ENCODE measurements at regions not wholly inside any gene's neighbourhood (a gene's known extent, or its start where the extent isn't known, plus 50 kb on each side); places are given as distances from the start of the nearest gene placed in this dataset.
A peak's percentile ranks its signal among the peaks of the same experiment; 100 is the strongest.

DNA sequence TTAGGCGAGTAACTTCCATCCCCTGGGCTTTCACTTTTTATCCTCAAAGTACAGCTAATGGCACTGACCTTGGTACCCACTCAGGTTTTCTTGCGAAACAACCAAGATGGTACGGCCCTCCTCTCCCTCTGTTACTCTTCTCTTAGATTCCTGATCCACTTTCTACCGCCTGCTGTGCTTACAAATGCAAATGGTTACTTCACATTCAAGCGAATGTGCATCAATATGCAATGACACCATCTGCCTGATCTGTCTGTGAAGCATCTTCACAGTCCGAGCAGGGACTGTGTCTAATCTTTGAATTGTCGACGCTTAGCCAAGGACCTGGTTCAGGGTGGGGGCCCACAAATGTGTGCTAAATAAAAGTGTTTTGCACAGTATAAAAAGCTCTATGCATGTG, 112.2 kb downstream of the TRIB2 start:
- DNase-seq = no peak

DNA sequence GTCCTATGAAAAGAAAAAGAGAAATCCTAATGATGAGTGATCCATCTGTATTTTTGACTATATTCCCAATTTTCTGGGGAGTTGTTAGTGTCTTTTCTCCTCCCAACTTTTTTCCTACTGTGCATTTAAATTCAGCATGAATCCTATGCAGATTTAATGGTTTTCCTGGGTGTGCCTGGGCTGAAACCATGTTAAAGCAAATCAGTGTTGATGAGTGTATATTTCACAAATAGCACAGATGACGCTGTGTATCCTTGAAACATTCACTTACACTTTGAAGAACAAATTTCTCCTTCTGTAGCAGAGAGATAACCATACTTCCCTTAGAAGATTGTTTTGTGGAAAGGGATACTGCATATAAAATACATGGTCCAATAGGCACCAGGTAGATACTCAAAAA, 114.3 kb downstream of the TRIB2 start:
- DNase-seq = no peak

GRCh38 chr2:12834239-12834638, 117.5 kb downstream of the TRIB2 start:
- DNase-seq = no peak

DNA sequence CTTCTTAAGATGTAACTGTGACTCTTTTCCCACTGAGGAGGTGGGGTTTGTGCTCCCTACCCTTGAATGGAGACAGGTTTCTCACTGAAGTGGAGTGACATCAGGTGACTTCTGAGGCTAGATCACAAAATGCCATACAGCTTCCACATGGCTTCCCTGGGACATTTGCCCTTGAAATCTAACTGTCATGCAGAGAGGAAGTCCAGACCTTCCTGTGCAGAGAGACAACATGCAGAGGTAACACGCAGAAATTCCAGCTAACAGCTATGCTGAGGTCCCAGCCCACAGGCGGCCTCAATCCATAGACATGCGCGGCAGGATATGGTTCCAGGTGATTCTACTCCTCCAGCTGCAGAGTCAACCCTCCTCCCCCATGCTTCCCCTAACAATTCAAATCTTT, 119.0 kb downstream of the TRIB2 start:
- no peak for DNase-seq

DNA sequence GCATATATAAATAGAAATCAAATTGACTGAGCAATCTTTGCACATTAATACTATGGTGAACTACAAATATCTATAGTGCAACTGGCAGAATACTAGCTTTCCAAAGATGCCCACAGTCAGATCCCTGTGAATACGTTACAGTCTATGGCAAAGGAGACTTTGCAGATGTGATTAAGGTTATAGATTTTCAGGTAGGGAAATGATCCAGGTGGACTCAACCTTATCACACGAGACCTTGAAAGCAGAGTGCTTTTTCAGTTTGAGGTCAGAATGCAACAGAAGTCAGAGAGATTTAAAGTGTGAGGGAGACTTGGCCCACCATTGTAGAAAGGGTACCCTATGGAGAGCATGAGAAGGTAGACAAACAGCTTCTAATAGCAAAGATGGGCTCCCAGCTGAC, 122.6 kb downstream of the TRIB2 start:
- no peak for DNase-seq

- no peak for DNase-seq
Measured at GRCh38 chr2:12841021-12841420, 124.3 kb downstream of the TRIB2 start.

GRCh38 chr2:12842917-12843316, 126.2 kb downstream of the TRIB2 start:
- no peak for DNase-seq

DNA sequence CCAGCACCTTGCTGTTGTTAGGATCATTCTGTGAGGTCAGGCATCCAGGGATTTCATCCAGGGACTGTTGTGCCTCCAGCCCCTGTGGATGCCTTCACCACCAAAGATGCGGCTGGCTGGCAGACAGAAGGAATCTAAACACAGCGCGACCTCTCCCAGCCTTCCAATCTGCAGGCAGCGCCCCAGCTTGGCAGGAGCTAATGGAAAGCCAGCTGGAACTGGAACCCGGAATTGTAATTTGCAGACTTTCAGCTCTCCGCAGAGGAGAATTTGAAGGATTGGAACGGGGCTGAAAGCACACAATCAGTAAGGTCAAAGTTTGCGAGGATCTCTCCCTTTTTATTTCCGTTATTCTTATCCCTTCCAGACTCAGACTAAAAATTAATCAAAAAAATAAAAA, 127.8 kb downstream of the TRIB2 start:
- DNase-seq = no peak

DNA sequence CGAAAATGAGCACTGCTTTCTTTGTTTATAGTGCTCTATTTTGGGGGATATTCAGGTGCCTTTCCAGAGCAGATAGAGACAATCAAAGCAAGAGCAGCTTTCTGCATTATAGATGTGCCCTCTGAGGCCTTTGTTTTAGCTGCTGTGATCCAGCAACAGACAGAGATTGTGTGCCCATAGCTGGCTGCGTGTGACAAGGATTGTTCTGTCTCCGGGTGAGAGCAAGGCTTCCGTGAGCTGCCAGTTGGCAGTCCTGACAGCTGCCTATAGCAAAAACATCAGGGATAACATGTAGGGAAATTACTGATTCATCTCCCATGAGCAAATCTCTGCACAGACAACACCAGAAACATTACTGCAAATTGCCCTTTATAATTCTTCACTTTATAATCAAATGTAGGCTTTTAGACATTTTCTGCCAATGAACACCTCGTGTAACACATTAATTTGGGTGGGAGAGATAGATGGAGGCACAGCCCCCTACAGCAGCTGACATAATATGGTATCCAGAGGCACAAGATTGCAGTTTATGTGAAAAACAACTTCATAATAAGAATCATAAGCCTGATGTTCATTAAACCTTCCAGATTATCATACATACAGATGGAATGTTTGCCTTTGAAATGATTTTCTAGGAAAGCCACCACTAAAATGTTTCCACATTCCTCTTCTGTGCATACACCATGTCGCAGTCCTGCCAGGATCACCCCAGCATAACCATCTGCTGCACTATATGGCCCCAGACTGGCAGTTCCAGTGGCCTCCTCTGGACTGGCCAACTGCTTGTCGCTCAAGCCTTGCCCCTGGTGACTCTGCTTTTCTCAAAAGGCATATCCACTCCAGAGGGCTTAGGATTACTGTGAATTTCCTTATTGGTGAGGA, 131.2 kb downstream of the TRIB2 start:
- DNase-seq = no peak

- DNase-seq = no peak
Measured at GRCh38 chr2:12852135-12852534, 135.4 kb downstream of the TRIB2 start.

- DNase-seq = peak in 1 of 3 donors; percentile 5
Measured at GRCh38 chr2:12854001-12854530, 137.3 kb downstream of the TRIB2 start.

GRCh38 chr2:12855508-12855907, 138.8 kb downstream of the TRIB2 start:
- peak in 1 of 3 donors; percentile 0 for DNase-seq

DNA sequence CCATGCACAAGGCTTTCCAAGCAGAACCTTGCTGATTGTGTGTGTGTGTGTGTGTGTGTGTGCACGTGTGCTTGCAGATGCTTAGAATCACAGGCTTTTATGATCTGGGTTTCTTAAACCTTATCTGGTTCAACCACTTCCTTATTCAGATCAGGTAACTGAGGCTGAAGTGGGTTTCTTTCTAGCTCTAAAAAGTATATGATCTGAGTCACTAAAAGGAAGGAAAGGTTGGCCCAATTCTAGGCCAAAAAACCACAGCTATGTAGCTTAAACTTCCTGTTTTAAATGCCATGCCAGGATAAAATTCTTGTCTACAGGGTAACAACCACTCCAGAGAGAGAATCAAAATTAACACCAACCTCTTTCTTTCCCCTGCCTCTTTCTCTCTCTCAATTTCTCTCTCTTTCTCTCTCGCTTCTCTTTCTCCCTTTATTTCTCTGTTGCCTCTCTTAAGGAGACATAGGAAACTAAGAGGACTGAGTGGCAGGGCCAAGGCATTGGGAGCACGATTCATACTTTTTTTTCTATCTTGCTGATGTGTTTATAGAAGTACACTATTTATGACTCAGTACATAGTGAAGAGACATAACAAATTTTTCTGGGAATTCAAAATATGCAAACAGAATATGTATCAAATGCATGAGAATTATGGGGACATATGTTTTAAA, 140.3 kb downstream of the TRIB2 start:
- peak; percentile 19 to 48 (median 40) for DNase-seq

GRCh38 chr2:12857891-12858290, 141.2 kb downstream of the TRIB2 start:
- no peak for DNase-seq

- DNase-seq = no peak
Measured at GRCh38 chr2:12858786-12859185, 142.1 kb downstream of the TRIB2 start.

GRCh38 chr2:12861344-12861930, 144.7 kb downstream of the TRIB2 start:
- peak; percentile 7 to 22 (median 10) for DNase-seq

GRCh38 chr2:12862541-12862940, 145.8 kb downstream of the TRIB2 start:
- no peak for DNase-seq

GRCh38 chr2:12863937-12864336, 147.2 kb downstream of the TRIB2 start:
- DNase-seq = no peak

DNA sequence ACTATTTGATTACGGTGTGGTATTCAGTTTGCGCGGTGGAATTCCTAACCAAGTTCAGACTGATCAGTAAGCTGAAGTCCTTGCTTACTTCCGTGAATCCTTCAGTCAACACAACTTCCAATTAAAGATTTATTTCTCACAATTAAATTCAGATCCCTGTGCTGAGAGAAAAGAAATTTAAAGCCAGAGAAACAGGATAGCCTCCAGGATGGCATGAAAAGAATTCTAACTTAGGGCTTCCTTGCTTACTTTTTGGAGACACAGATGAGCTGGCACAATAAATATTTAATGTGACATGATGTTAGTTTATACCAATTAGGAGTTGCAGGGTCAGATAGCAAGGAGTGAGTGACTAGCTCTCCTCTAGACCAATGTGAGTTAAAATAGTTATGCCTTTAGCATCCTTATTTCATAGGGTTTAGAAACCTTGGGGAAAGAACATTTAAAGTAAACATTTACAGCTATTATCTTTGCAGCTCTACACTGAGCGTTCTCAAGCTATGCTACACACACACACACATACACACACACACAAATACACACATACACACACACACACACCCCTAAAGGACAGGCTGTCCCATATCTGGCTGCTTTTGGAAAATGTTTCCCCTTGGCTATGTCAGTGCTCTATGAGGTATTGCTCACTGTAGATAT, 151.0 kb downstream of the TRIB2 start:
- no peak for DNase-seq

- no peak for DNase-seq
Measured at GRCh38 chr2:12870692-12871091, 154.0 kb downstream of the TRIB2 start.

- no peak for DNase-seq
Measured at GRCh38 chr2:12871694-12872315, 155.1 kb downstream of the TRIB2 start.

- no peak for DNase-seq
Measured at GRCh38 chr2:12877761-12878160, 161.0 kb downstream of the TRIB2 start.

DNA sequence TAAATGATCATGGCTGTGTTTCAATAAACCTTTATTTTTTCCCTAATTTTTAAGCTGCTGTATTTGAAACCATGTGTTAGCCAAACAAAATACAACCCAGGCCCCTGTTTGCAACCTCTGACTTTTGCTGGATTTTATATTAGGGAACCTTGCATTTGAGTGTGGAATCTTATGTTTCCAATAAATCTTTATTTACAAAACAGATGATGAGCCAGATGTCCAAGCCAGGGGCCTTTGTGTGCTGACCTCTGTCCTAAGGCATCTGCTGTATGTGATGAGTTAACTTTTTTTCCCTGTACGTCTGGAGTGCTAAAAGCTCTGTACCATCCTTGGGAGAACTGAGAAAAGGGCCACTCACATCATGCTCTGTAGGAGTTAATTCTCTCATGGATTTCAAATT, 162.9 kb downstream of the TRIB2 start:
- DNase-seq = no peak

Data from suppressor macrophage treated with lipopolysaccharide for 1 hour (primary cell).